ENCODE measurements at regions not wholly inside any gene's neighbourhood (a gene's known extent, or its start where the extent isn't known, plus 50 kb on each side); places are given as distances from the start of the nearest gene placed in this dataset.

GRCh38 chr3:80521081-80521480, 753.3 kb upstream of the ROBO1 start:
- Histone ChIP-seq H3K36me3 (ENCODE audit: insufficient read depth, low read length) (no peaks in the 10 kb centered on the region), H3K9me3 (ENCODE audit: control insufficient read depth, insufficient read depth, low read length) (no peaks in the 10 kb centered on the region), H3K9ac (ENCODE audit: low read depth, low read length) (no peak overlapping the region), H3K4me1 (ENCODE audit: insufficient read depth, low read length) (no peaks in the 10 kb centered on the region; the same call in 1 of the 2 replicates)

- no peaks in the 10 kb centered on the region for H3K36me3 ChIP-seq (ENCODE audit: insufficient read depth, low read length)
- no peaks in the 10 kb centered on the region for H3K9me3 ChIP-seq (ENCODE audit: control insufficient read depth, insufficient read depth, low read length)
- no peaks in the 10 kb centered on the region for H3K4me1 ChIP-seq (ENCODE audit: insufficient read depth, low read length)
- H3K9ac ChIP-seq (ENCODE audit: low read depth, low read length): no peak overlapping the region
Observed at GRCh38 chr3:80519436-80519835, 751.6 kb upstream of the ROBO1 start.

GRCh38 chr3:80496452-80496851, 728.7 kb upstream of the ROBO1 start:
- Histone ChIP-seq H3K9ac (ENCODE audit: low read depth, low read length) (no peak overlapping the region), H3K36me3 (ENCODE audit: insufficient read depth, low read length) (no peaks in the 10 kb centered on the region)

GRCh38 chr3:80492162-80492561, 724.4 kb upstream of the ROBO1 start:
- H3K4me1 ChIP-seq (ENCODE audit: insufficient read depth, low read length): no peaks in the 10 kb centered on the region
- H3K9ac ChIP-seq (ENCODE audit: low read depth, low read length): no peak overlapping the region
- H3K36me3 ChIP-seq (ENCODE audit: insufficient read depth, low read length): no peaks in the 10 kb centered on the region
- no peaks in the 10 kb centered on the region for H3K9me3 ChIP-seq (ENCODE audit: control insufficient read depth, insufficient read depth, low read length)

More at GRCh38 chr3:80496452-80496851, 728.7 kb upstream of the ROBO1 start:
- Histone ChIP-seq H3K9me3 (ENCODE audit: control insufficient read depth, insufficient read depth, low read length) (no peaks in the 10 kb centered on the region; the same call in 1 of the 2 replicates), H3K4me1 (ENCODE audit: insufficient read depth, low read length) (no peaks in the 10 kb centered on the region)

- H3K9me3 ChIP-seq (ENCODE audit: control insufficient read depth, insufficient read depth, low read length): no peaks in the 10 kb centered on the region
- no peaks in the 10 kb centered on the region; the same call in 1 of the 2 replicates for H3K4me1 ChIP-seq (ENCODE audit: insufficient read depth, low read length)
- H3K9ac ChIP-seq (ENCODE audit: low read depth, low read length): no peak overlapping the region
- no peaks in the 10 kb centered on the region for H3K36me3 ChIP-seq (ENCODE audit: insufficient read depth, low read length)
Observed at GRCh38 chr3:80472961-80473360, 705.2 kb upstream of the ROBO1 start.

- H3K9ac ChIP-seq (ENCODE audit: low read depth, low read length): no peak overlapping the region
- no peaks in the 10 kb centered on the region for H3K9me3 ChIP-seq (ENCODE audit: control insufficient read depth, insufficient read depth, low read length)
- H3K4me1 ChIP-seq (ENCODE audit: insufficient read depth, low read length): no peaks in the 10 kb centered on the region; the same call in 1 of the 2 replicates
- H3K36me3 ChIP-seq (ENCODE audit: insufficient read depth, low read length): no peaks in the 10 kb centered on the region
Observed at GRCh38 chr3:80472459-80472858, 704.7 kb upstream of the ROBO1 start.

- Histone ChIP-seq H3K36me3 (ENCODE audit: insufficient read depth, low read length) (no peaks in the 10 kb centered on the region), H3K4me1 (ENCODE audit: insufficient read depth, low read length) (no peaks in the 10 kb centered on the region; the same call in 1 of the 2 replicates), H3K9me3 (ENCODE audit: control insufficient read depth, insufficient read depth, low read length) (no peaks in the 10 kb centered on the region), H3K9ac (ENCODE audit: low read depth, low read length) (no peak overlapping the region)
Observed at GRCh38 chr3:80470433-80470832, 702.6 kb upstream of the ROBO1 start.

- Histone ChIP-seq H3K9me3 (ENCODE audit: control insufficient read depth, insufficient read depth, low read length) (no peaks in the 10 kb centered on the region), H3K9ac (ENCODE audit: low read depth, low read length) (no peak overlapping the region), H3K4me1 (ENCODE audit: insufficient read depth, low read length) (no peaks in the 10 kb centered on the region), H3K36me3 (ENCODE audit: insufficient read depth, low read length) (no peaks in the 10 kb centered on the region)
Observed at GRCh38 chr3:80465746-80466145, 697.9 kb upstream of the ROBO1 start.

- Histone ChIP-seq H3K4me1 (ENCODE audit: insufficient read depth, low read length) (no peaks in the 10 kb centered on the region), H3K9me3 (ENCODE audit: control insufficient read depth, insufficient read depth, low read length) (no peaks in the 10 kb centered on the region), H3K36me3 (ENCODE audit: insufficient read depth, low read length) (no peaks in the 10 kb centered on the region), H3K9ac (ENCODE audit: low read depth, low read length) (no peak overlapping the region)
Observed at GRCh38 chr3:80451393-80451792, 683.6 kb upstream of the ROBO1 start.

- H3K9ac ChIP-seq (ENCODE audit: low read depth, low read length): no peak overlapping the region
- H3K9me3 ChIP-seq (ENCODE audit: control insufficient read depth, insufficient read depth, low read length): no peaks in the 10 kb centered on the region
- H3K36me3 ChIP-seq (ENCODE audit: insufficient read depth, low read length): no peaks in the 10 kb centered on the region
Observed at GRCh38 chr3:80445641-80446040, 677.8 kb upstream of the ROBO1 start.

GRCh38 chr3:80445053-80445452, 677.3 kb upstream of the ROBO1 start:
- Histone ChIP-seq H3K9me3 (ENCODE audit: control insufficient read depth, insufficient read depth, low read length) (no peaks in the 10 kb centered on the region), H3K36me3 (ENCODE audit: insufficient read depth, low read length) (no peaks in the 10 kb centered on the region), H3K9ac (ENCODE audit: low read depth, low read length) (no peak overlapping the region), H3K4me1 (ENCODE audit: insufficient read depth, low read length) (no peaks in the 10 kb centered on the region)

More at GRCh38 chr3:80445641-80446040, 677.8 kb upstream of the ROBO1 start:
- no peaks in the 10 kb centered on the region for H3K4me1 ChIP-seq (ENCODE audit: insufficient read depth, low read length)

GRCh38 chr3:80439490-80439889, 671.7 kb upstream of the ROBO1 start:
- Histone ChIP-seq H3K4me1 (ENCODE audit: insufficient read depth, low read length) (no peaks in the 10 kb centered on the region), H3K9me3 (ENCODE audit: control insufficient read depth, insufficient read depth, low read length) (no peaks in the 10 kb centered on the region), H3K9ac (ENCODE audit: low read depth, low read length) (no peak overlapping the region), H3K36me3 (ENCODE audit: insufficient read depth, low read length) (no peaks in the 10 kb centered on the region)

- Histone ChIP-seq H3K9me3 (ENCODE audit: control insufficient read depth, insufficient read depth, low read length) (no peaks in the 10 kb centered on the region), H3K4me1 (ENCODE audit: insufficient read depth, low read length) (no peaks in the 10 kb centered on the region), H3K9ac (ENCODE audit: low read depth, low read length) (no peak overlapping the region), H3K36me3 (ENCODE audit: insufficient read depth, low read length) (no peaks in the 10 kb centered on the region)
Observed at GRCh38 chr3:80434366-80434765, 666.6 kb upstream of the ROBO1 start.

- H3K4me1 ChIP-seq (ENCODE audit: insufficient read depth, low read length): no peaks in the 10 kb centered on the region
- no peaks in the 10 kb centered on the region for H3K36me3 ChIP-seq (ENCODE audit: insufficient read depth, low read length)
- H3K9ac ChIP-seq (ENCODE audit: low read depth, low read length): no peak overlapping the region
- no peaks in the 10 kb centered on the region for H3K9me3 ChIP-seq (ENCODE audit: control insufficient read depth, insufficient read depth, low read length)
Observed at GRCh38 chr3:80424951-80425350, 657.2 kb upstream of the ROBO1 start.

GRCh38 chr3:80408030-80408721, 640.4 kb upstream of the ROBO1 start:
- no peak overlapping the region for H3K9ac ChIP-seq (ENCODE audit: low read depth, low read length)

More at GRCh38 chr3:80408030-80408721, 640.4 kb upstream of the ROBO1 start:
- Histone ChIP-seq H3K4me1 (ENCODE audit: insufficient read depth, low read length) (no peaks in the 10 kb centered on the region), H3K36me3 (ENCODE audit: insufficient read depth, low read length) (no peaks in the 10 kb centered on the region), H3K9me3 (ENCODE audit: control insufficient read depth, insufficient read depth, low read length) (no peaks in the 10 kb centered on the region)

All from ES-I3 (cell line).